IMR-90 (cell line): ENCODE measurements at regions not wholly inside any gene's neighbourhood (a gene's known extent, or its start where the extent isn't known, plus 50 kb on each side); places are given as distances from the start of the nearest gene placed in this dataset.

ENCODE experiments used
- ATAC-seq: fragments of 200-7000 bp; cut with Tn5 transposase; 2 replicates; pipeline ENCODE4 v1.9.1; 2020; ENCODE audit warnings: low read depth, mild to moderate bottlenecking, moderate library complexity
- BruUV-seq: library from RNA; stranded (reverse); fragments of 400-500 nt; replicated peaks from 2 replicates; lab custom pipeline; 2021; lab: Mats Ljungman, UMichigan
- CTCF ChIA-PET: fragments of 300-600 bp; formaldehyde crosslinking; extraction: SDS; loops from one replicate; lab custom pipeline; 2021; ENCODE audit warnings: antibody characterized with exemption; lab: Yijun Ruan, JAX
- POLR2A ChIA-PET: fragments of 300-600 bp; sonication (Branson Sonifier 250); formaldehyde crosslinking; loops from one replicate; lab custom pipeline; 2022; ENCODE audit warnings: antibody characterized with exemption; ENCODE audit not compliant: unreplicated experiment; lab: Charles Lee
- DNase-seq: peaks from one replicate; pipeline ENCODE4 v3.0.0; 2013
- H2AFZ ChIP-seq: replicated peaks from 2 replicates; pipeline ENCODE3; 2013; ENCODE audit warnings: low read length, mild to moderate bottlenecking; ENCODE audit not compliant: poor library complexity
- H2AK5ac ChIP-seq: 2 replicates; pipeline ENCODE4 v1.6.1; 2013; ENCODE audit warnings: low read depth, low read length, inconsistent platforms
- H2AK9ac ChIP-seq: replicated peaks from 2 replicates; pipeline ENCODE3; 2013; ENCODE audit warnings: mild to moderate bottlenecking, low read depth, low read length, moderate library complexity; ENCODE audit not compliant: poor library complexity
- H2BK120ac ChIP-seq: 2 replicates; pipeline ENCODE4 v1.6.1; 2013; ENCODE audit warnings: low read depth, low read length, inconsistent platforms
- H2BK15ac ChIP-seq: 3 replicates; pipeline ENCODE4 v1.6.1; 2013; ENCODE audit warnings: low read depth, low read length, inconsistent platforms
- H2BK20ac ChIP-seq: 2 replicates; pipeline ENCODE4 v1.6.1; 2013; ENCODE audit warnings: low read depth, mild to moderate bottlenecking, inconsistent platforms, low read length, moderate library complexity
- H2BK5ac ChIP-seq: 2 replicates; pipeline ENCODE4 v1.6.1; 2013; ENCODE audit warnings: mild to moderate bottlenecking, low read depth, low read length, inconsistent platforms; ENCODE audit not compliant: poor library complexity, severe bottlenecking
- H3K14ac ChIP-seq: replicated peaks from 2 replicates; pipeline ENCODE4 v1.6.1; 2013; ENCODE audit warnings: low read depth, low read length, inconsistent platforms
- H3K18ac ChIP-seq: 2 replicates; pipeline ENCODE4 v1.6.1; 2013; ENCODE audit warnings: low read depth, low read length, control low read depth
- H3K23ac ChIP-seq: 2 replicates; pipeline ENCODE4 v1.6.1; 2013; ENCODE audit warnings: low read depth, low read length, inconsistent platforms
- H3K27ac ChIP-seq: 2 replicates; pipeline ENCODE4 v1.5.1; 2013; ENCODE audit warnings: mild to moderate bottlenecking, control low read depth, low read length; ENCODE audit not compliant: insufficient read depth
- H3K27me3 ChIP-seq: 2 replicates; pipeline ENCODE4 v1.6.1; 2013; ENCODE audit warnings: low read length; ENCODE audit not compliant: control insufficient read depth, insufficient read depth
- H3K36me3 ChIP-seq: 2 replicates; pipeline ENCODE4 v1.6.1; 2013; ENCODE audit warnings: low read length, mixed read lengths; ENCODE audit not compliant: control insufficient read depth, insufficient read depth
- H3K4ac ChIP-seq: 2 replicates; pipeline ENCODE4 v1.6.1; 2013; ENCODE audit warnings: low read depth, low read length, inconsistent platforms
- H3K4me1 ChIP-seq: 2 replicates; pipeline ENCODE4 v1.6.1; 2013; ENCODE audit warnings: low read length, mixed read lengths; ENCODE audit not compliant: control insufficient read depth, insufficient read depth
- H3K4me2 ChIP-seq: 2 replicates; pipeline ENCODE4 v1.6.1; 2013; ENCODE audit warnings: low read depth, mild to moderate bottlenecking, control low read depth, low read length, moderate library complexity
- H3K4me3 ChIP-seq: 2 replicates; pipeline ENCODE4 v1.5.1; 2013; ENCODE audit warnings: low read depth, mild to moderate bottlenecking, control low read depth, low read length, moderate library complexity; ENCODE audit not compliant: insufficient read depth
- H3K56ac ChIP-seq: 2 replicates; pipeline ENCODE4 v1.6.1; 2013; ENCODE audit warnings: low read length, inconsistent platforms; ENCODE audit not compliant: insufficient read depth; ENCODE audit errors: extremely low read depth
- H3K79me1 ChIP-seq, 2 experiments: 2 replicates each; pipeline ENCODE4 v1.6.1; 2013; ENCODE audit warnings: low read length in 2 of 2, inconsistent platforms in 1 of 2, low read depth in 1 of 2
- H3K9ac ChIP-seq: 2 replicates; pipeline ENCODE4 v1.6.1; 2013; ENCODE audit warnings: low read depth, low read length, control low read depth
- H3K9me1 ChIP-seq: 2 replicates; pipeline ENCODE4 v1.6.1; 2013; ENCODE audit warnings: low read length, inconsistent platforms; ENCODE audit not compliant: insufficient read depth
- H3K9me3 ChIP-seq: 2 replicates; pipeline ENCODE4 v1.6.1; 2013; ENCODE audit warnings: low read length; ENCODE audit not compliant: control insufficient read depth, insufficient read depth
- H4K20me1 ChIP-seq: 2 replicates; pipeline ENCODE4 v1.6.1; 2013; ENCODE audit warnings: low read length, inconsistent platforms; ENCODE audit not compliant: insufficient read depth
- H4K5ac ChIP-seq: 2 replicates; pipeline ENCODE4 v1.6.1; 2013; ENCODE audit warnings: mild to moderate bottlenecking, low read depth, low read length, control low read depth
- H4K8ac ChIP-seq, 2 experiments: 2 replicates each; pipeline ENCODE4 v1.6.1; 2013; ENCODE audit warnings: low read depth in 2 of 2, low read length in 2 of 2, control low read depth in 1 of 2, inconsistent platforms in 1 of 2
- H4K91ac ChIP-seq: 2 replicates; pipeline ENCODE4 v1.6.1; 2013; ENCODE audit warnings: low read depth, low read length, inconsistent platforms; ENCODE audit not compliant: insufficient read depth
- BHLHE40 ChIP-seq: fragments of 150-350 bp; IDR thresholded peaks from 2 replicates; pipeline ENCODE4 v1.6.1; 2016; ENCODE audit warnings: mild to moderate bottlenecking, low read depth, low read length
- CEBPB ChIP-seq: IDR thresholded peaks from 2 replicates; pipeline ENCODE4 v1.6.1; 2012; ENCODE audit warnings: low read depth, low read length, improper control_type of control experiment
- CHD1 ChIP-seq: IDR thresholded peaks from 2 replicates; pipeline ENCODE4 v1.6.1; 2012; ENCODE audit warnings: low read depth, low read length, improper control_type of control experiment
- ELK1 ChIP-seq: fragments of 150-350 bp; IDR thresholded peaks from 2 replicates; pipeline ENCODE4 v1.6.1; 2016; ENCODE audit warnings: low read depth, mild to moderate bottlenecking, low read length, moderate library complexity, borderline replicate concordance
- MAZ ChIP-seq: IDR thresholded peaks from 2 replicates; pipeline ENCODE4 v1.6.1; 2012; ENCODE audit warnings: low read depth, mild to moderate bottlenecking, low read length, improper control_type of control experiment, moderate library complexity, borderline replicate concordance
- MXI1 ChIP-seq: IDR thresholded peaks from 2 replicates; pipeline ENCODE4 v1.6.1; 2012; ENCODE audit warnings: low read depth, mild to moderate bottlenecking, low read length, moderate library complexity, borderline replicate concordance
- NFE2L2 ChIP-seq: fragments of 150-350 bp; IDR thresholded peaks from 2 replicates; pipeline ENCODE4 v1.6.1; 2016; ENCODE audit warnings: low read depth, mild to moderate bottlenecking, low read length
- POLR2A ChIP-seq: IDR thresholded peaks from 2 replicates; pipeline ENCODE4 v1.6.1; 2012; ENCODE audit warnings: mild to moderate bottlenecking, low read depth, low read length
- RAD21 ChIP-seq: IDR thresholded peaks from 2 replicates; pipeline ENCODE4 v1.6.1; 2012; ENCODE audit warnings: low read length, improper control_type of control experiment
- RFX5 ChIP-seq: IDR thresholded peaks from 2 replicates; pipeline ENCODE4 v1.8.0; 2012; ENCODE audit warnings: low read depth, mild to moderate bottlenecking, low read length, moderate library complexity
- SMC3 ChIP-seq: fragments of 150-350 bp; IDR thresholded peaks from 2 replicates; pipeline ENCODE4 v1.6.1; 2016; ENCODE audit warnings: low read depth, mild to moderate bottlenecking, antibody characterized with exemption, low read length, moderate library complexity
- USF2 ChIP-seq: fragments of 150-350 bp; IDR thresholded peaks from 2 replicates; pipeline ENCODE4 v1.6.1; 2017; ENCODE audit warnings: mild to moderate bottlenecking, antibody characterized with exemption, low read length, low read depth
- WGBS, 2 experiments: methylation state at CpG; one replicate each; pipeline versions ENCODE4 v1.1.5 to v1.1.7; 2013; ENCODE audit warnings: missing lambda C conversion rate in 2 of 2; ENCODE audit not compliant: insufficient read length in 1 of 2; ENCODE audit errors: extremely low coverage in 2 of 2; 5-methylcytosine and 5-hydroxymethylcytosine counted together
- dilution Hi-C: fragments of 300-500 bp; cut with HindIII; formaldehyde crosslinking; loops from one replicate; pipeline ENCODE4 v1.14.3; 2018; ENCODE audit warnings: low sequenced_read_pairs; ENCODE audit not compliant: unreplicated experiment
- in situ Hi-C: fragments of 300-500 bp; cut with MboI; formaldehyde crosslinking; loops from 3 replicates; pipeline ENCODE4 v1.14.3; 2019; ENCODE audit warnings: low sequenced_read_pairs, inconsistent platforms, mixed read lengths
- intact Hi-C: fragments of 100-400 bp; cut with micrococcal nuclease; formaldehyde crosslinking; loops from 2 replicates; pipeline ENCODE4 v1.10.0; 2022

GRCh38 chr18:66209656-66210055 is 394.2 kb downstream of the CDH19 start:
- intact Hi-C loops (no loop called here), dilution Hi-C loops (no loop called here), in situ Hi-C loops (no loop called here)
- H3K18ac ChIP-seq, result no peak overlapping the region
- DNase-seq, result no peak
- POLR2A ChIA-PET, result no interaction called here
- no peak for ATAC-seq
- no peaks in the 10 kb centered on the region for H3K9me1 ChIP-seq
- H3K56ac ChIP-seq, result no peak overlapping the region
- WGBS, 2 experiments, result no CpG with 5 or more reads among the region's 4 CpGs
- H2AK5ac ChIP-seq, result no peak overlapping the region
- H2BK5ac ChIP-seq, result no peak overlapping the region
- no peak overlapping the region for H2AFZ ChIP-seq
- BruUV-seq, result no TSS peak
- no peaks in the 10 kb centered on the region for H3K27me3 ChIP-seq
- H3K14ac ChIP-seq, result no peak overlapping the region
- no peaks in the 10 kb centered on the region for H3K79me1 ChIP-seq
- no peak overlapping the region for H2BK120ac ChIP-seq
- no peak overlapping the region for H4K8ac ChIP-seq
- CTCF ChIA-PET, result no interaction called here
- no peaks in the 10 kb centered on the region for H3K4me1 ChIP-seq
- peaks cover 2% of the 10 kb centered on the region; the same call in 1 of the 2 replicates for H3K9me3 ChIP-seq
- no peak overlapping the region for H2BK20ac ChIP-seq
- H3K4ac ChIP-seq, result no peak overlapping the region
- no peak overlapping the region for H4K91ac ChIP-seq
- H3K4me3 ChIP-seq, result no peak overlapping the region
- H2AK9ac ChIP-seq, result no peak overlapping the region
- no peak overlapping the region for H4K5ac ChIP-seq
- no peak overlapping the region for H2BK15ac ChIP-seq
- H3K23ac ChIP-seq, result no peak overlapping the region
- H3K9ac ChIP-seq, result no peak overlapping the region
- H4K20me1 ChIP-seq, result no peaks in the 10 kb centered on the region
- H3K27ac ChIP-seq, result no peak overlapping the region
- TF ChIP-seq BHLHE40, result no peak
- TF ChIP-seq CHD1, result no peak
- no peak for TF ChIP-seq POLR2A
- TF ChIP-seq NFE2L2, result no peak
- TF ChIP-seq CEBPB, result no peak
- TF ChIP-seq MXI1, result no peak
- no peak for TF ChIP-seq ELK1
- no peak for TF ChIP-seq USF2
- TF ChIP-seq SMC3, result no peak
- no peak for TF ChIP-seq MAZ
- no peak for TF ChIP-seq RAD21
- TF ChIP-seq RFX5, result no peak
- no peaks in the 10 kb centered on the region for H3K36me3 ChIP-seq
- H3K4me2 ChIP-seq, result no peak overlapping the region
